IMR-90 (cell line): ENCODE measurements at regions not wholly inside any gene's neighbourhood (a gene's known extent, or its start where the extent isn't known, plus 50 kb on each side); places are given as distances from the start of the nearest gene placed in this dataset.

Experiments used
- CEBPB ChIP-seq: IDR thresholded peaks from 2 replicates; pipeline ENCODE4 v1.6.1; 2012; ENCODE audit warnings: low read depth, low read length, improper control_type of control experiment
- CHD1 ChIP-seq: IDR thresholded peaks from 2 replicates; pipeline ENCODE4 v1.6.1; 2012; ENCODE audit warnings: low read depth, low read length, improper control_type of control experiment
- CTCF ChIP-seq: conservative IDR thresholded peaks from 2 replicates; pipeline ENCODE4 v1.5.1; 2012; ENCODE audit warnings: mild to moderate bottlenecking, low read depth, low read length, improper control_type of control experiment
- ELK1 ChIP-seq: fragments of 150-350 bp; IDR thresholded peaks from 2 replicates; pipeline ENCODE4 v1.6.1; 2016; ENCODE audit warnings: low read depth, mild to moderate bottlenecking, low read length, moderate library complexity, borderline replicate concordance
- FOS ChIP-seq: fragments of 150-350 bp; IDR thresholded peaks from 2 replicates; pipeline ENCODE4 v1.6.1; 2016; ENCODE audit warnings: low read depth, low read length
- MAFK ChIP-seq: IDR thresholded peaks from 2 replicates; pipeline ENCODE4 v1.6.1; 2012; ENCODE audit warnings: low read depth, low read length, improper control_type of control experiment
- MXI1 ChIP-seq: IDR thresholded peaks from 2 replicates; pipeline ENCODE4 v1.6.1; 2012; ENCODE audit warnings: low read depth, mild to moderate bottlenecking, low read length, moderate library complexity, borderline replicate concordance
- NFE2L2 ChIP-seq: fragments of 150-350 bp; IDR thresholded peaks from 2 replicates; pipeline ENCODE4 v1.6.1; 2016; ENCODE audit warnings: low read depth, mild to moderate bottlenecking, low read length
- POLR2A ChIP-seq: IDR thresholded peaks from 2 replicates; pipeline ENCODE4 v1.6.1; 2012; ENCODE audit warnings: mild to moderate bottlenecking, low read depth, low read length
- RAD21 ChIP-seq: IDR thresholded peaks from 2 replicates; pipeline ENCODE4 v1.6.1; 2012; ENCODE audit warnings: low read length, improper control_type of control experiment
- RCOR1 ChIP-seq: IDR thresholded peaks from 2 replicates; pipeline ENCODE4 v1.6.1; 2012; ENCODE audit warnings: mild to moderate bottlenecking, low read length, improper control_type of control experiment; ENCODE audit not compliant: insufficient replicate concordance
- SMC3 ChIP-seq: fragments of 150-350 bp; IDR thresholded peaks from 2 replicates; pipeline ENCODE4 v1.6.1; 2016; ENCODE audit warnings: low read depth, mild to moderate bottlenecking, antibody characterized with exemption, low read length, moderate library complexity
- USF2 ChIP-seq: fragments of 150-350 bp; IDR thresholded peaks from 2 replicates; pipeline ENCODE4 v1.6.1; 2017; ENCODE audit warnings: mild to moderate bottlenecking, antibody characterized with exemption, low read length, low read depth

GRCh38 chr18:4858379-4859127 lies 338.5 kb downstream of the AKAIN1 start:
- TF ChIP-seq CTCF (no peak), POLR2A (no peak), CEBPB (no peak), RCOR1 (no peak), SMC3 (no peak), RAD21 (no peak), MXI1 (no peak), MAFK (peak; percentile 85), USF2 (no peak), CHD1 (no peak), ELK1 (no peak), FOS (no peak), NFE2L2 (no peak)
